ENCODE measurements at regions not wholly inside any gene's neighbourhood (a gene's known extent, or its start where the extent isn't known, plus 50 kb on each side); places are given as distances from the start of the nearest gene placed in this dataset.
"Not testable (repeated sequence)": the region's sequence is repeated elsewhere in the genome, so short reads cannot be mapped to it uniquely, and the experiment has no call there.

DNA sequence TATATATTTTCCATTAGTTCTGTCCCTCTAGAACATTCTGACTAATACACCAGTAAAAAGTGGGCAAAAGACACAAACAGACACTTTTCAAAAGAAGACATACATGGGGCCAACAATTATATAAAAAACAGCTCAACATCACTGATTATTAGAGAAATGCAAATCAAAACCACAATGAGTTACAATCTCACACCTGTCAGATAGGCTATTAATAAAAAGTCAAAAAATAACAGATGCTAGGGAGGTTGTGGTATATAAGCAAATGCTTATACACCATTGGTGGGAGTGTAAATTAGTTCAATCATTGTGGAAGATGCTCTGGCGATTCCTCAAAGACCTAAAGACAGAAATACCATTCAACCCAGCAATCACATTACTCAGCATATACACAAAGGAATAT lies 1707.8 kb downstream of the GRIK2 start:
- intact Hi-C loops (cut with DNase I) = no loop called here
- no peak for DNase-seq (ENCODE audit: low spot score)

DNA sequence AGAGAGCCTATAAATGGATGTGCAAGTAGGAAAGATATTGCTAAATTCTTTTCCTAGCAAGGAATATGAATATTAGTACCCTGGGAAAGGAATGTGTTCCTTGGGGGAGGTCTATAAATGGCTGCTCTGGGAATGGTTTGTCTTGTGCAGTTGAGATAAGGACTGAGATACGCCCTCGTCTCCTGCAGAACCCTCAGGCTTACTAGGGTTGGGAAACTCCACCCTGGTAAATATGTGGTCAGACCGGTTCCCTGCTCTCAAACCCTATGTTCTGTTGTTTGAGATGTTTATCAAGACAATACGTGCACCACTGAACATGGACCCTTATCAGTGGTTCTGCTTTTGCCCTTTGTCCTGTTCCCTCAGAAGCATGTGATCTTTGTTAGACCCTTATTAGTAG lies 1698.9 kb downstream of the GRIK2 start:
- intact Hi-C loops (cut with DNase I); DNase-seq (ENCODE audit: low spot score): not testable (repeated sequence)

DNA sequence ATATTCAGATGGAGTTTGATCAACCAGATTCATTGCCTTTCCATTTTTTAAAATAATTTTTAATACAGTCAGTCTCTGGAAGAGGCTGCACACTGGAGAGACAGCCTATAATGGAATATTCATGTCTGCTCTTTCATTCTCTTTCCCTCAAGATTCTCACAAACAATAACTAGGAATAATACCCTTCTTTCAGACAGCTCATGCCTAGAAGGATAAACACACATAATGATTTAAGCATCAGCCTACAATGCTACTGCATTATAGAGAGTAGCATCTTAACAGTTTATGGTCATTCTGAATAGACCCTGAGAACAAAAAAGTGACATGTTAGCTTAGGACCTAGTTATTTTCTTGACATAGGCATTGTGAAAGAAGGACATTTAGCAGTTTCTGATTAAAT lies 1692.3 kb downstream of the GRIK2 start:
- DNase-seq (ENCODE audit: low spot score) = no peak
- intact Hi-C loops (cut with DNase I) = no loop called here

DNA sequence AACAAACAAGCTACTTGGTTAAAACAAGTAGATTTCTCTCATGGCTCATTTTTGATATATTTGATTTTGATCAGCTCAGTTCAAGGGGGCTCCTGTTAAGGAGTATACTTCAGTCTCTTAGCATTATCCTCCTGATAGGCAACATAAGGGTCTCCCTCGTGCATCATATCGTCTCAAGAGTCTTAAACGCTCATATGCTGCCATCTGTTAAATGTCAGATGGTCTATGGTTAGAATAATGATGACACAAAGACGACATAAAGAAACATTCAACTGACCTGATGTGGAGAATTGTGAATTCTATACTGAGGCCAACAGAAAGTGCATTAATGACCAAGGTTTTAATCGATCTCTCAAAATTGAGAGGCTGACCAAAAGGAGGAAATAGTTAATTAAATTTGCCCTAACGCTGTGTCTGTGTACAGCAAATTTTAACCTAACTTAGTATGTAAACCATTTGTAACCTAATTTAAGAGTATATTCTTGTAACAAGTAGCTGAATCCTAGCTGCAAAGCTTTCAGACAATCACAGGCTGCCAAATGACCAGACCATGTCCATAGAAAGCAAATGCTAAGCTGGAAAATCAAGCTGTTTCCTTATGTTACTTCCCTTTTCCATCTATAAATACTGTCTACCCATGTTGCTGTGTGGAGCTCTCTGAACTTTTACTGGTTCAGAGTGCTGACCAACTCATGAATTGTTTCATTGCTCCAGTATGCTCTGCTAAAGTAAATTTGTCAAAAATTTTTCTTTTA lies 1688.5 kb downstream of the GRIK2 start:
- intact Hi-C loops (cut with DNase I) = no loop called here
- DNase-seq (ENCODE audit: low spot score) = no peak

DNA sequence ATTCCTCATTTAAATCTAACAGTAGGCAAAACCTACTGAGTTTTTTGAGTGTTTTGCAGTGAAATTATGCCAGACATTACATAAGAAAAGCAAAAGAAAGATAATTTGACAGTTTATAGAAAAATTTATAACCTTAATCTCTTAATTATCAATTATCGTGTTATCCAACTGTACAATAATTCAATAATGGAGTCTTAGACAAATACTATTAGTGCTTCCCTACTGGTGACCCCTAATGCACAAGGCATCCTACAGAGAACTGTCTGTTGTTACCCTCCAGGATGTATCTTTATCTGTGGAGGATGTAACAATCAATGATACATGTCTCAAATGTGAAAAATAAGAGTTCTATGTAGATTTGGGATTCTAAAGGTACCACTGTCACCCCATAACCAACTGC lies 1687.6 kb downstream of the GRIK2 start:
- no peak for DNase-seq (ENCODE audit: low spot score)
- intact Hi-C loops (cut with DNase I) = no loop called here

DNA sequence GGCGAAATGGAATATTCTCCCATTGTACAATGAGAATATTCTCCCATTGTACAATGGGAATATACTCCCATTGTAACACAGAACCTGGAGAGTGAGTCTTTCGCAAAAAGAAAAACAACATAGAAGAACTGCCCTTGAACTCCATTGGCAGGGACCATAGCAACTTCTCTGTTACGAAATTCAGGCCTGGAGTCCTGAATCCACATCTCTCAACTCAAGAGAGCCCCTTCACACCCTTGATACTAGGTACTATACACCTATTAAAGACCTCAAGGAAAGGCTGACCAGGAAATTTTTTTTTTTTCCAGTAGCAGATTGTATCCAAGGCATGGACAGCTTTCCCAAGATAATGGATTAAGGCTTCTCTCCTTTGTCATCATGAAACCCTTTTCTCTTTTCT lies 1687.0 kb downstream of the GRIK2 start:
- intact Hi-C loops (cut with DNase I) = no loop called here
- no peak for DNase-seq (ENCODE audit: low spot score)

DNA sequence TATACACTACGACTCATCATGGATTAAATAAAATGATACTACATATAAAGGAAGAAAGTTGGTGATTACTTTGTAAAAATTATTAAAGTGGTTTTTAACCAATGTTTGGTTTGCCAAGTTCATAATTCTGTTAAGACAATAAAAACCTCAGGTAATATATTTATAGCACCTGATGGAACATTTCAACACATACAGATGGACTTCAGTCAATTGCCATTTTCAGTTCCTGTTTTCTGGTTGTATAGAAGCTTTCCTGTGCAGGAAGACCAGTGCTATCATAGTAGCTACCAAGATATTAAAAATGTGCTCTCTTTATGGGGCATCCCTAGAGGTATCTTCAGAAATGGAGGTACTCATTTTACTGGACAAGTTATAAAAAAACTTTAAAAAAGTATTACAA lies 1686.4 kb downstream of the GRIK2 start:
- intact Hi-C loops (cut with DNase I) = no loop called here
- DNase-seq (ENCODE audit: low spot score) = no peak

DNA sequence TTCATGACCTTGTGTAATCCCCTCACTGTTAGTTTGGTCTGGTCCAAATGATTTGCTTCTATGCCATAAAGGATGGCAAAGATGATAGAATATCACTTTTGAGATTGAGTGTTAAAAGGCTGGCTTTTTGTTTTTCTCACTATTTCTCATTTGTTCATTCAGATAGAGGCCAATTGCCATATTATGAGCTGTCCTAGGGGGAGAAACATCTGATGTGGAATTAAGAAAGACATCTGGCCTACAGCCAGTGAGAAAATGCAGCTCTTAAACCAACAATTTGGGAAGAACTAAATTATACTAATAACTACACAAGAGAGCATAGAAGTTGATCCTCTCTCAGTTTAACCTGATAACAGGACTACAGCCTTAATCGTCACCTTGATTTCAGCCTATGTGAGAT lies 1668.6 kb downstream of the GRIK2 start:
- intact Hi-C loops (cut with DNase I) = no loop called here
- no peak for DNase-seq (ENCODE audit: low spot score)

DNA sequence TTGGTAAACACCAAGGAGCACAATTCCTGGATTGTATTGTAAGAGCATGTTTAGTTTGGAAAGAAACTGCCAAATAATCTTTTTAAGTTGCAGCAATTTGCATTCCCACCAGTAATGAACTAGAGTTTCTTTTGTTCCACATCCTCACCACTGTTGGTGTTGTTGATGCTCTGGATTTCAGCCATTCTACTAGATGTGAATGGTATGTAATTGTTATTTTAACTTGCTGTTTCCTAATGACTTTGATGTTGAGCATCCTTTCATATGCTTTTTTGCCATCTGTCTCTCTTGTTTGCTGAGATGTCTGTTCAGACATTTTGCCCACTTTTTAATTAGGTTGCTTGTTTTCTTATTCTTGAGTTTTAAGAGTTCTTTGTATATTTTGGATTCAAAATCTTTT lies 1654.1 kb downstream of the GRIK2 start:
- DNase-seq (ENCODE audit: low spot score) = no peak
- intact Hi-C loops (cut with DNase I) = no loop called here

DNA sequence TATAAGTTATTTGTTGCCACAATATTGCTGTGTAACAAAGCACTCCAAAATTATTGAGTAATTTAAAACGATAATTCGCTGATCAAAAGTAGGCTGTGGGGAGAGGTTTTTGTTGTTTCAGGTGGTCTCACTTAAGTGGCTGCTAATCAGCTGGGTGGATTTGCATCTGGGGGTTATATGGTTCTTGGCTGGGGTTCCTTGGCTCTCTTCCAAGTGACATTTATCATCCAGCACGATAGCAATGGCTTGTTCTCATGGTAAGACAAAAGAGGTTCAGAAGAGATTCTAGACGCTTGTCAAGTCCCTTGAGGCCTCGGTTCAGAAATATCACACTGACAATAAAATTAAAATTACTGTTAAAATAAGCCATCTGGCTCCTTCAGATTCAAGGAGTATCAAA lies 1648.8 kb downstream of the GRIK2 start:
- intact Hi-C loops (cut with DNase I) = no loop called here

DNA sequence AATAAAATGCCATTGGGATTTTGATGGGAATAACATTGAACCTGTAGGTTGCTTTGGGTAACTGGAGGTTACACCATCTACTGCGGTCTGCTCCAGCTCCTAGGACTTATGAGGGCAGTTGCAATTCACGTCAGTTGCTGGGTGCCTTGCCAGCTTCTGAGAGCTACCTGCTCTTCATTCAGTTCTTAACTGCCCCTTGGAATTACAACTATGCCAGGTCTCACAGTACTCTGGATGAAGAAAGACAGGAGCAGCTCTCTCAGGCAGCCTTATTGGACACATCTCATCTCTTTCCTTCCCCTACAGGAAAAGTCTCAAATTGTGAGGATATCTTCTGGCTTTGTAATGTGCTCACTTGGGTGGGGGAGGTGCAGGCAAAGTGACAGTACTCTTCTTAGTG lies 1643.3 kb downstream of the GRIK2 start:
- no peak for DNase-seq (ENCODE audit: low spot score)

More for the DNA sequence above, 1648.8 kb downstream of the GRIK2 start:
- DNase-seq (ENCODE audit: low spot score) = no peak

DNA sequence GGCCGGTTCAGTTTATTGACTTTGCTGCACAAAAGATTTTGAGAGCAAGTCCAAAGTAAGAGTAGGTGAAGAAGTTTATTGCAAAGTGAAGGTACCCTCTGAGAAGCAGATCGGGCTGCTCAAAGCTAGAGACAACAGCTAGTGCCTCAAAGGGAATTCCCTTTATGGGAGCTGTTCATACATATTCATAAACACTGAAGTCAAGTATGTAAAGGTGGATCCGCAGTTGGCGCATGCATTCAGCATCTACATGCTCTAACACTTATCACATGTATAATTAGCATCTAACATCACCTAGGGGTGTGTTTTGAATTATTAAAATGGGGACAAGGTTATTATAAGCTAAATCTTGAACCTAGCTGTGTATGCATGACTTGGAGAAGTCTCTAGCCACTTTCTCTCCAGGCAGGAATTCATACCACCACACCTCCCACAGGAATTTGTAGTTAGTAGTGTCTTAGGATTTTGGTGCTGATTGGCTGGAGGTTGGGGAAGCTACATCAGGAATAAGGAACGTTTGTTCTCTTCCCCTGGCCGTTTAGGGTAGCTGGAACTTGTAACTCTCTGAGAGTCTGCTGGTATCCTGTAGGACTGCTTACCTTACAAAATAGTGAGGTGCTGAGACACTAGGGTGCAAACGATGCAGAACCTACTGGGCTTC lies 1633.9 kb downstream of the GRIK2 start:
- no peak for DNase-seq (ENCODE audit: low spot score)
- intact Hi-C loops (cut with DNase I) = no loop called here

More for the DNA sequence above, 1643.3 kb downstream of the GRIK2 start:
- intact Hi-C loops (cut with DNase I) = no loop called here

DNA sequence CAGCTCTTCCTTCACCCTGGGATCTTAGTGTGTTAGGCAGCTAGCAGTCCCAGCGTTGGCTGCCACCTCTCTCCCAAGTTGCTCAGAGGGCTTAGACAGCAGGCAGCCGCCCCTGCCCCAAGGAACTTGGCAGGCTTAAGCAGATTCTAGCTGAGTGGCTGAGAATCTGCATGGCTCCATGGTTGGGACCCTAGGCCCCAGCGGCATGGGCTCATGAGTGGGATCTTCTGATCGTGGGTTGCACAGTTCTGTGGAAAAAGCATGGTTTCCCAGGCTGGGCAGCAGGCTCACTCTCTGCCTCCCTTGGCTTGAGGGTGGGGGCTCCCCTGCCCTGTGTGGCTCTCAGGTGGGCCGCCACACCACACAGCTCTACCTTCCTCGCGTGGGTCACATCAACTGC lies 1624.9 kb downstream of the GRIK2 start:
- intact Hi-C loops (cut with DNase I) = no loop called here
- no peak for DNase-seq (ENCODE audit: low spot score)

DNA sequence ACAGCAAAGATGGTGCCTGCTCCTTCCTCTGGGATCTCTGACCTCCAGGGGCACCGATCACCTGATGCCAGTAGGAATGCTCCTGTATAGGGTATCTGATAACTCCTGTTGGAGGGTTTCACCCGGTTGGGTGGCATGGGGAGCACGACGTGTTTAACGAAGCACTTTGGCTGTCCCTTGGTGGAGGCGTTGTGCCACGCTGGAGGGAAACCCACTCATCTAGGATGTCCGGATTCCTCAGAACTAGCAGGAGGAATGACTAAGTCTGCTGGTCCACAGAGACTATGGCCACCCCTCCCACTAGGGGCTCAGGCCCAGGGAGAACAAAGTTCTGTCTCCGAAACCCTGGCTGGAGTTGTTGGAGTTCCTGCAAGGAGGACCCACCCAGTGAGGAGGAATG lies 1624.4 kb downstream of the GRIK2 start:
- no peak for DNase-seq (ENCODE audit: low spot score)
- intact Hi-C loops (cut with DNase I) = no loop called here

DNA sequence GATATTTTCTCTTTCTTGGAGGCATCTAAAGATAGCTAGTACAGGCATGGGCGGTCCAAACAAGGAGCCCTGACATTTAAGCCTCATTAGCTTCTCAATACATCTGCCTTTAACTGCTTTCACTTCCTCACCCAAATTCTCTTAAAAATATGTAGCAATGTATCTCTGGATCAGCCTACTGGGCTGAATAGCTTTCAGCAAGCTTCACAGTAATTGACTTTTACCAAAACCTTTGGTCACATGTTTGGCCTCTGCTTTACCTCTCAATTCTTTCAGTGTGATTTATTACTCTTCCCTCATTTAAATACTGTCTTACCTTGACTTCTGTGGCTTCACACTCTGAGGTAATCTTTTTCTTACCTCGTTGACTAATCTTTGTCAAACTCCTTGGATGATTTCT lies 1618.1 kb downstream of the GRIK2 start:
- intact Hi-C loops (cut with DNase I) = no loop called here
- no peak for DNase-seq (ENCODE audit: low spot score)

DNA sequence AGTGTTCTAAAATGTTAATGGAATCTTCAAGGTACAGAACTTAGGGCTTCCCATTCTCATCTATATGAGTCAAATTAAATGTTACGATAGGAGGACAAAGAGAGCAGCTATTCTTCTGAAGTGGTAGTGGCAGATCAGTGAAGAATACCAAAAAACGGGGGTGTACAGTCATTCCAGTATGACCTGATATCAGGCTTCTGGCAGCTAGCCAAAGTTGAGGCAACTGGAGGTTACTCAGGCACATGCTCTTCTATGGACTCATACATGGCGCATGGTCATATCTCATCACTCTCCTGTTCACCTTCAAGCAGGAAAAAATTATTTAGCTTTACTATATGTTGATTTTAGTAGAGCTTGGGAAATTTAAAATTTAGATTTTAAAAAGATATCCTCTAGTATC lies 1608.8 kb downstream of the GRIK2 start:
- no peak for DNase-seq (ENCODE audit: low spot score)
- intact Hi-C loops (cut with DNase I) = no loop called here

DNA sequence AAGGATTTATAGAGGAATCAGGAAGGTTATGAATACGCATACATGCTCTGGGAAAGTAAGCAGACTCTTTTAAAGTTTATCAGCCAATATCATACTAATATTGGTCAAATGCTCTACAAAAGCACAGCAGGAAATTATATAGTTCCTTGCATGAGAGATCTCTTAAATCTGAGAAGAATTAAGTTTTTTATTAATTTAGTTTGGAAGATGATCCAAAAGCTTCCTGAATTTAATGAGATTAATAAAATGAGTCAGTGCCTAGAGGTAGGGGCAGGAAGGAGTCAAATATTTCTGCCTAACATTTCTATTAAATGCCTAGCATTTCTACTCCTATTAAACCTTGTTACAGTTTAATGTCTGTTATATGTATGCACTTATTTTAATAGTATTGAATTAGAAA lies 1608.2 kb downstream of the GRIK2 start:
- intact Hi-C loops (cut with DNase I) = no loop called here
- DNase-seq (ENCODE audit: low spot score) = no peak

DNA sequence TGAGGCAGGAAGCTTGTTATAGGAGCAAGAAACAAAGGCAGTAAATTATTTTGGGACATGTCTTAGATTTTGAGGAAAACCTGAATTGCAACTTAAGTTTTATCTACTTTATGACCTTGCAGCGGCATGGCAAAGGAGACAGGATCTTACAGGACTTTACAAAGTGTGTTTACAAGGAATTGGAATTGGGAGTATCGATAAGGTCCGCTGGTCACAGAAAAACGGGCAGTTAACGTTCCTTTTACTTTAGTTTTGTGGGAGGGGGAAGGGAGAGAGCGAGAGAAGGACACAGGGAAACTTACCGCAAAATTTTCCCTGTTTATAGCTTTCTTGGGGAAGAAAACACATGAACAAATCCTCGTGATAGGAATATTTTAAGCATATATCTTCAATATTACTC lies 1607.2 kb downstream of the GRIK2 start:
- DNase-seq (ENCODE audit: low spot score) = no peak
- intact Hi-C loops (cut with DNase I) = no loop called here

DNA sequence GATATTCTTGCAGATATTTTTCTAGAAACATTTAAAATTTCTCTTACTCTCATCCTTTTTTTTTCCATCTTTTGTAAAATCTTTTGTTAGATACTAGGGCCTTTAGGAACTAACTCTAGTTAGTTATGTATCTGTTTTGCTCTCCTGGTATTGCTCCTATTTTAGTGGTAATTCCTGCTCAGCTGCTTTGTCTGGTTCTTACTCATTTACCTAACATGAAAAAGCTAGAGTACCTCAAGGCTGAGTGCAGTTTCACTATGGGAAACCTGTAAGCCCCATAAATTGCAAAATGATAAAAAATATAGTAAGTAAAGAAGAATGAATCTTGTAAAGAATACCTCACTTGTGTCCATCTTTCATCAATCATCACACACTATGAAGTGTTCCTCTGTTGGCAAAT lies 1602.0 kb downstream of the GRIK2 start:
- DNase-seq (ENCODE audit: low spot score) = no peak
- intact Hi-C loops (cut with DNase I) = no loop called here

DNA sequence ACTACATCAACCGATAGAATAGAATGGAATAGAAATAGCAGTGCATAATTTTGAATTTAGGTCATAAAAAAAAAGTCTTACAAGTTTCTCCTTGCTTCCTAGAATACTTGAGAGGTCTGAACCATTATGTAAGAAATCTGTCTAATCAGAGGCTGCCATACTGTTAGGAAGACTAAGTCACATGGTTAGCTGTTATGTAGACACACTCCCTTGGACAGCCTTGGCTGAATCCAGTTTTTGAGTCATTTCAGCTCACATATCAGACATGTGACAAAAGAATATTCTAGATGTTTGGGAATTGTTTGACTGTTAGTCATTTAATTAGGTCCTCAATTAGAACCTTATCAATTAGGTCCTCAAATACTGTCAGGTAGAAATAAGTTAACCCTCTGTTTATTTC lies 1601.4 kb downstream of the GRIK2 start:
- intact Hi-C loops (cut with DNase I) = no loop called here
- no peak for DNase-seq (ENCODE audit: low spot score)

DNA sequence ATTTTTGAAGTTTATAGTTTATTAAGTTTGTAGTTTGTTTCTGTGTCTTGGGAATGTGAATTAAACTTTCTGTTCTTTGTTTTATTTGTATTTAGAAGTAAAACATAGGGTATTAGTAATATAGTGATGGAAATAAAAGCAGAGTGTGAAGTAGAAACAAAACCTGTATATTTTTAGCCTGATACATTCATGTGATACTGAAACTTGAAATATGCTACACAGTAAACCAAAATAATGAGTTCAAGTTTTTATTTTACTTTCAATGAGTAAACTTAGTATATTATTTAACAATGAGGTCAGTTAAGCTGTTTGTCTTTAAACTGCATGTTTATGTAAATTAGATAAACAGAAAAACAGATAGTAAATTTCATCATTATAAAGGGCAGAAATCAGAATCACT lies 1592.6 kb downstream of the GRIK2 start:
- intact Hi-C loops (cut with DNase I) = no loop called here

DNA sequence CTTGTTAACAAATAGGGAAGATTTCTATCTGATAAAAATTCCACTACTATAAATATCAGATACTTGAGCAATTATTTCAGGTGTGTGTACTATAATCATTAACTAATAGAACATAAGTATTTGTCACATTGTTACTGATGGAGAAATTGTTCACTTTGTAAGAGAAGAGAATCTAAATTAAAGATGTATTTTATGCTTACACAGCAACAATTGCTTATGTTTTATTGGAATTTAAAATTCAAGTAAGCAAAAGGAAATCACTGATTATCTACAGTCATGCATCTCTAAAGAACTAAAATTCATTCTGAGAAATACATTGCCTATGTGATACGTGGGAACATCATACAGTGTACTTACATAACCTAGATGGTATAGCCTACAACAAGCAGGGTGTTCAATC lies 1590.8 kb downstream of the GRIK2 start:
- no peak for DNase-seq (ENCODE audit: low spot score)
- intact Hi-C loops (cut with DNase I) = no loop called here

More for the DNA sequence above, 1592.6 kb downstream of the GRIK2 start:
- no peak for DNase-seq (ENCODE audit: low spot score)
